SK-N-MC (cell line): ENCODE measurements at regions not wholly inside any gene's neighbourhood (a gene's known extent, or its start where the extent isn't known, plus 50 kb on each side); places are given as distances from the start of the nearest gene placed in this dataset.

Experiments
- DNase-seq: peaks from one replicate; pipeline ENCODE4 v3.0.0-alpha.2; 2011; ENCODE audit warnings: low read depth, low spot score
- H3K27ac ChIP-seq: fragments of 200-600 bp; sonication (generic); 2 replicates; pipeline ENCODE4 v1.5.1; 2016; ENCODE audit warnings: mixed run types
- H3K36me3 ChIP-seq: fragments of 200-600 bp; sonication (generic); 2 replicates; pipeline ENCODE4 v1.6.1; 2017; ENCODE audit warnings: antibody characterized with exemption, low read length, mixed read lengths; ENCODE audit not compliant: insufficient read depth
- H3K4me3 ChIP-seq: fragments of 200-600 bp; sonication (generic); 2 replicates; pipeline ENCODE4 v1.5.1; 2016
- H3K9ac ChIP-seq: fragments of 200-600 bp; sonication (generic); 2 replicates; pipeline ENCODE4 v1.8.0; 2017; ENCODE audit warnings: mixed run types, mixed read lengths; ENCODE audit not compliant: insufficient read length
- H3K9me3 ChIP-seq: fragments of 200-600 bp; sonication (generic); 2 replicates; pipeline ENCODE4 v1.6.1; 2017; ENCODE audit warnings: low read depth, mild to moderate bottlenecking, antibody characterized with exemption, low read length, moderate library complexity, mixed read lengths
- EZH2 ChIP-seq: fragments of 200-600 bp; sonication (generic); IDR thresholded peaks from one replicate; pipeline ENCODE4 v1.6.1; 2017; ENCODE audit warnings: antibody characterized with exemption
- FOXP2 ChIP-seq: optimal IDR thresholded peaks from 2 replicates; pipeline ENCODE3; 2011; ENCODE audit warnings: mild to moderate bottlenecking, moderate library complexity; ENCODE audit not compliant: insufficient read depth; ENCODE audit errors: extremely low read length, control extremely low read depth
- POLR2AphosphoS5 ChIP-seq: IDR thresholded peaks from 2 replicates; pipeline ENCODE4 v1.6.1; 2012; ENCODE audit warnings: mild to moderate bottlenecking, low read depth, low read length, borderline replicate concordance

GRCh38 chr1:98393719-98394118 lies 267.8 kb upstream of the SNX7 start:
- DNase-seq: no peak
- Histone ChIP-seq H3K27ac (no peak overlapping the region), H3K9me3 (no peaks in the 10 kb centered on the region), H3K36me3 (no peaks in the 10 kb centered on the region), H3K9ac (no peak overlapping the region), H3K4me3 (no peak overlapping the region)
- TF ChIP-seq FOXP2: no peak
- TF ChIP-seq POLR2AphosphoS5: no peak
- TF ChIP-seq EZH2: no peak

GRCh38 chr1:98391175-98391574 lies 270.3 kb upstream of the SNX7 start:
- no peak for DNase-seq
- H3K27ac ChIP-seq: no peak overlapping the region; the same call in 1 of the 2 replicates

DNA sequence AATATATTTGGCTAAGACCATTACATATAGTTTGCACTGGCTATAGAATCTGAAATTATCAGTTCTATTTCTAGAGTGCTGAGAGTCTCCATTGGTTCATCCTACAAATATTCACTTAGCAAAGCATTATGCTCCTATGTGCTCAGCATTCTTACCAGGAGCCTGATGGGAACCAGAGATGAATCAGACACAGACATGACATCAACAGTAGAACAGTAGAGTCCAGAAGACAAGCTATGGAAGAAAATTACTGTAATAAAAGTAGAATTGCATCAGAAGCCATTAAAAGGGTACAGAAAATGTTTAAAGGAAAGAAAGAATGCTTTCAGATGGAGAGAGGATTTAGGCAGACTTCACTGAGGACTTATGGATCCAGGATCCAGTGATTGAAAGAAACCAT lies 271.7 kb upstream of the SNX7 start:
- TF ChIP-seq POLR2AphosphoS5: no peak
- no peak for TF ChIP-seq EZH2
- no peak for TF ChIP-seq FOXP2
- Histone ChIP-seq H3K9me3 (no peaks in the 10 kb centered on the region), H3K4me3 (0 out of 2 replicates have a peak overlapping the region, but pooled peaks have one; percentile 6), H3K36me3 (no peaks in the 10 kb centered on the region), H3K9ac (no peak overlapping the region), H3K27ac (peak overlapping the region; percentile 92)
- DNase-seq: no peak

More at GRCh38 chr1:98391175-98391574, 270.3 kb upstream of the SNX7 start:
- Histone ChIP-seq H3K4me3 (no peak overlapping the region), H3K9ac (no peak overlapping the region), H3K36me3 (no peaks in the 10 kb centered on the region), H3K9me3 (no peaks in the 10 kb centered on the region)
- TF ChIP-seq FOXP2 (no peak), POLR2AphosphoS5 (no peak), EZH2 (no peak)

DNA sequence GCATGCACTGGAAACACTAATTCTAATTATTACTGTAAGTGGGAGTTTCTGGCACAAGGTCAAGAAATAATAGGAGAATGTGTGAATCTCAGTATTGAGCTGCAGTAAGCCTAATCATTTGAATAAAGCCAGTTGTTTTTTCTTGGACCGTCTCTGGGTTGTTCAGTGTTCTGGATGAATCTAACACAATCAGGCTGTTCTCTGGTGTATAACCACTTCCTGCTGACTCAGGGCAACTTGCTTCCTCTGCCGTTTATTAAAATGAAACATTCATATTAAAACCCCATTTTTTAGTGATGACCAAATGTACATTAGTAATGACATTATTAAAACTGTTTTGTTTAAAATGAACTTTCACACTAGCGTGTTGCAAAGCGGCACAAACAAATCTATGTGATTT lies 273.1 kb upstream of the SNX7 start:
- Histone ChIP-seq H3K9ac (peak overlapping the region; percentile 54), H3K9me3 (no peaks in the 10 kb centered on the region), H3K27ac (peak overlapping the region; percentile 92), H3K4me3 (peak overlapping the region; percentile 72), H3K36me3 (no peaks in the 10 kb centered on the region)
- TF ChIP-seq FOXP2: peak; percentile 39
- no peak; the same call in 1 of the 2 replicates for TF ChIP-seq POLR2AphosphoS5
- peak; percentile 77 for DNase-seq

DNA sequence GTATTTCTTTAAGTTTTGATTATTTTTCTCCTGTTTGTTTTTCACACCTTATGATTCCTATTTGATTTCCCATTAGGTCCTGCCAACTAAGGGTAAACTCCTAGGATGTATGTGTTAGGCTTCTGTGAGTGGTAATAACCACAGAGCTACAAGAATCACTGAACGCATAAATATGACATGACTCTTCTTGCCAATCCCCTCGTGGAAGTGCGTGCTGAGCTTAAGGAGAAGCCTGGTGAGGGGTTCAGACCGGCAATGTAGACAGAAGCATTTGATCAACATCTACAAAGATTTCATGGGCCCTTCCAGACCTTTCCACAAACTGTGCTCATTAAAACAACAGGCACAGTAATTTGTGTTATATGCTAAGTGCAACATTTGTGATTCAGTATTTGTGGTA lies 273.8 kb upstream of the SNX7 start:
- TF ChIP-seq EZH2: no peak
- TF ChIP-seq FOXP2: no peak
- no peak for TF ChIP-seq POLR2AphosphoS5
- Histone ChIP-seq H3K9me3 (no peaks in the 10 kb centered on the region), H3K27ac (peak overlapping the region; percentile 92), H3K36me3 (no peaks in the 10 kb centered on the region), H3K4me3 (peak overlapping the region; percentile 72), H3K9ac (peak overlapping the region; percentile 54)
- no peak for DNase-seq

DNA sequence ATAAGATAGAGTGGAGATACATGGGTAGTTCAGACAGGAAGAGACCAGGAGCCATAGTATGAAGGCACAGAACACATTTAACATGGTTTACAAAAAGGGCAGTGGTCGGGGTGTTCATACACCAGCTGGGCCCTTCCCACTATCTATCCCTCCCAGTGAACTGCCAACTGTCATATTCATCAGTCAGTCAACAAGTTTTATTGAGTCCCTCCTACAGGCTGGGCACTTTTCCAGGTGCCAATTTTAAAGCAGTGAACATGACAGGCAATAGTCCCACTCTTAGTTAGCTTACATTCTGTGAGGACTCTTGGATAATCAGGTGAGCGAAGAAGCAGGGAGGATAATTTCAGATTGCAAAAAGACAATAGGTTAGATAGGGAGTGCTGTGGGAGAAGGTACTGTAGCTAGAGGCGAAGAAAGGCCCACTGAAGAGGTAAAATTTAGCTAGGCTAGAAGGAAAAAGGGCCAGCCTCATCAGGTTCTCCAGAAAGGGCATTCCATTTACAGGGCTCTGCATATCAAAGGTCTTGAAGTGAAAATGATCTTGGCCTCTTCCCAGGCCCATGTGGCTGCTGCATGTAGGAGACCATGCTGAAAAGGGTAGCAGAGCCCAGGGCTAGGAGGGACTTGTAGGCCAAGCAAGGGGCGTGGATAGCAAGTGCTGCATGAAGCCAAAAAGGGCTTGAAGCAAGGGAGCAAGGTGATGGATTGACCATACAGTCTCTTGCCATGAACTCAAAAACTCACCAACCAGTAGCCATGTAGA lies 274.7 kb upstream of the SNX7 start:
- Histone ChIP-seq H3K27ac (peak overlapping the region; percentile 92; the same call in 1 of the 2 replicates), H3K9me3 (no peaks in the 10 kb centered on the region), H3K9ac (no peak overlapping the region), H3K4me3 (no peak overlapping the region), H3K36me3 (no peaks in the 10 kb centered on the region)
- TF ChIP-seq FOXP2 (no peak), EZH2 (no peak), POLR2AphosphoS5 (no peak)
- no peak for DNase-seq

DNA sequence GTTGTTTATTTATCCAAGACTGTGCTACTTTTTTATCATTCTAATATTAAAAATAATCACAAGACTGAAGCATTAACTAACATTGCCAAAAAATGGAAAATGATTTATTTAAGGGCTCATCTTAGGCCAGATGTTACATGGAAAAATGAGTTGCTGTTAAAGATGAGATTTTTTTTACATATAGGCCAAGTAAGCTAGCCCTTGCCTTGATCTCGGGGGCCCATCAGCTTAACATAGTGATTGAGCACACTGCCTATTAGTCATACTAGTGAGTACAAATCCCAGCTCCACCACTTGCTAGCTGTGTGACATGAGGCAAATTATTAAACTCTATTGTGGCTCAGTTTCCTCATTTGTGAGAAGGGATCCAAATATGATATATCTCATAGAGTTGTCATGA lies 275.9 kb upstream of the SNX7 start:
- no peak overlapping the region for H3K4me3 ChIP-seq
- no peaks in the 10 kb centered on the region for H3K36me3 ChIP-seq
- no peaks in the 10 kb centered on the region for H3K9me3 ChIP-seq
- no peak for TF ChIP-seq POLR2AphosphoS5
- no peak for TF ChIP-seq EZH2
- no peak for TF ChIP-seq FOXP2
- H3K9ac ChIP-seq: peak overlapping the region; percentile 39
- H3K27ac ChIP-seq: peak overlapping the region; percentile 85; the same call in 1 of the 2 replicates
- DNase-seq: no peak

- TF ChIP-seq POLR2AphosphoS5 (no peak), EZH2 (no peak), FOXP2 (no peak)
- no peak for DNase-seq
- Histone ChIP-seq H3K9ac (peak overlapping the region; percentile 39), H3K27ac (peak overlapping the region; percentile 85), H3K36me3 (no peaks in the 10 kb centered on the region), H3K4me3 (peak overlapping the region; percentile 65), H3K9me3 (no peaks in the 10 kb centered on the region)
Observed at GRCh38 chr1:98384461-98385141, 276.9 kb upstream of the SNX7 start.
